Adrenal gland (tissue), 9 donors: ENCODE measurements at regions not wholly inside any gene's neighbourhood (a gene's known extent, or its start where the extent isn't known, plus 50 kb on each side); places are given as distances from the start of the nearest gene placed in this dataset.

Experiments used
- DNase-seq, 7 donors: peaks; one replicate each; pipeline ENCODE4 v3.0.0-alpha.2; 2019 to 2020
- H3K27ac ChIP-seq, 5 donors: fragments of 200-600 bp; sonication (generic) in 4 of 5; 1 replicate in 3 of 5; 2 replicates in 2 of 5; pipeline versions ENCODE4 v1.5.1 to v1.8.0; 2016 to 2020; ENCODE audit warnings: mild to moderate bottlenecking in 1 of 5
- H3K27me3 ChIP-seq: fragments of 200-600 bp; 2 replicates; pipeline ENCODE4 v1.8.0; 2021
- H3K36me3 ChIP-seq, 2 donors: fragments of 200-600 bp; replicated peaks in 1 of 2; 1 replicate in 1 of 2; 2 replicates in 1 of 2; pipeline versions ENCODE4 v1.5.1 to v1.8.0; 2018 to 2022
- H3K4me1 ChIP-seq, 2 donors: fragments of 200-600 bp; replicated peaks in 1 of 2; 1 replicate in 1 of 2; 2 replicates in 1 of 2; pipeline versions ENCODE4 v1.5.1 to v1.8.0; 2018 to 2021
- H3K4me3 ChIP-seq, 4 donors: fragments of 200-600 bp; sonication (generic) in 3 of 4; one replicate each; pipeline ENCODE4 v1.5.1; 2016 to 2018
- H3K9me3 ChIP-seq, 3 donors: fragments of 200-600 bp; sonication (generic) in 1 of 3; replicated peaks in 1 of 3; 1 replicate in 2 of 3; 2 replicates in 1 of 3; pipeline versions ENCODE4 v1.5.1 to v1.8.0; 2016 to 2021
- CTCF ChIP-seq, 6 experiments: fragments of 450-650 bp in 4 of 6; fragments of 200-600 bp in 2 of 6; sonication (generic) in 1 of 6; IDR thresholded peaks; 1 replicate in 5 of 6; 2 replicates in 1 of 6; pipeline versions ENCODE4 v1.5.1 to v1.8.0; 2016 to 2021; ENCODE audit warnings: antibody characterized with exemption in 6 of 6, mild to moderate bottlenecking in 2 of 6, moderate library complexity in 1 of 6
- POLR2A ChIP-seq, 2 donors: fragments of 450-650 bp; IDR thresholded peaks; one replicate each; pipeline ENCODE4 v1.6.1; 2017; ENCODE audit warnings: antibody characterized with exemption in 2 of 2, mild to moderate bottlenecking in 2 of 2, moderate library complexity in 1 of 2
- WGBS, 4 donors: extraction: QIAGEN DNeasy Blood & Tissue Kit in 2 of 4; methylation state at CpG; one replicate each; pipeline versions ENCODE4 v1.1.5 to v1.1.7; 2013 to 2017; 5-methylcytosine and 5-hydroxymethylcytosine counted together
- intact Hi-C, 2 donors: fragments of 100-400 bp; cut with DNase I; formaldehyde crosslinking; loops; one replicate each; pipeline versions ENCODE4 v1.14.1 to v1.15.0; 2022 to 2023
- donor health status: healthy with polysubstance abuse.
- donor health status: Bipolar disorder and iron deficiency.
- donor health status: DM: yes; HTN: yes; CAD: no.
- donor health status: DM: no; HTN: no; CAD: no.
- donor health status: DM: no; HTN: no; CAD: no.

- no peak overlapping the region for H3K4me3 ChIP-seq
- WGBS, 4 donors = 71 to 77% (median 76%) methylated on average over 3 of the region's 3 CpGs
- intact Hi-C loops = loop anchor here in 1 of 2 donors (10.0 kb wide), 1 partner anchor 355 kb away; no protein-coding TSS in a partner anchor
Observed at GRCh38 chr11:96469776-96470175, 80.0 kb downstream of the JRKL start.

GRCh38 chr11:96470521-96470920 lies 80.7 kb downstream of the JRKL start:
- 72 to 90% (median 78%) methylated on average over 1 of the region's 1 CpG for WGBS, 4 donors
- DNase-seq = no peak
- Histone ChIP-seq H3K27me3 (no peaks in the 10 kb centered on the region), H3K36me3 (no peaks in the 10 kb centered on the region), H3K4me1 (no peaks in the 10 kb centered on the region), H3K9me3 (no peaks in the 10 kb centered on the region), H3K27ac (no peak overlapping the region), H3K4me3 (no peak overlapping the region)
- TF ChIP-seq CTCF (IDR thresholded peaks at IDR 0.05) (no peak), POLR2A (IDR thresholded peaks at IDR 0.05) (no peak)
- intact Hi-C loops = no loop called here

More at GRCh38 chr11:96469776-96470175, 80.0 kb downstream of the JRKL start:
- H3K9me3 ChIP-seq = no peaks in the 10 kb centered on the region
- H3K36me3 ChIP-seq = no peaks in the 10 kb centered on the region
- TF ChIP-seq POLR2A (IDR thresholded peaks at IDR 0.05) = no peak
- no peak for TF ChIP-seq CTCF (IDR thresholded peaks at IDR 0.05)
- no peak for DNase-seq
- no peaks in the 10 kb centered on the region for H3K27me3 ChIP-seq
- H3K4me1 ChIP-seq = no peaks in the 10 kb centered on the region
- no peak overlapping the region for H3K27ac ChIP-seq

GRCh38 chr11:96472085-96472484 lies 82.3 kb downstream of the JRKL start:
- Histone ChIP-seq H3K9me3 (no peaks in the 10 kb centered on the region), H3K4me1 (no peaks in the 10 kb centered on the region), H3K27ac (no peak overlapping the region), H3K27me3 (no peaks in the 10 kb centered on the region), H3K36me3 (no peaks in the 10 kb centered on the region), H3K4me3 (no peak overlapping the region)
- TF ChIP-seq CTCF (IDR thresholded peaks at IDR 0.05) = no peak
- no peak for TF ChIP-seq POLR2A (IDR thresholded peaks at IDR 0.05)
- no peak for DNase-seq
- WGBS, 4 donors = 78 to 84% (median 82%) methylated on average over 1 of the region's 1 CpG
- intact Hi-C loops = no loop called here

GRCh38 chr11:96474263-96474662 lies 84.5 kb downstream of the JRKL start:
- H3K4me1 ChIP-seq = no peaks in the 10 kb centered on the region
- peaks cover 0 to 4% (median 0%) of the 10 kb centered on the region in 3 donors for H3K9me3 ChIP-seq
- H3K36me3 ChIP-seq = no peaks in the 10 kb centered on the region
- TF ChIP-seq POLR2A (IDR thresholded peaks at IDR 0.05) (no peak), CTCF (IDR thresholded peaks at IDR 0.05) (no peak)
- WGBS, 4 donors = 92 to 98% (median 97%) methylated on average over 1 of the region's 1 CpG
- intact Hi-C loops = no loop called here
- DNase-seq = no peak
- no peak overlapping the region for H3K27ac ChIP-seq
- H3K27me3 ChIP-seq = no peaks in the 10 kb centered on the region
- H3K4me3 ChIP-seq = no peak overlapping the region
